GM12878 (cell line): ENCODE measurements at regions not wholly inside any gene's neighbourhood (a gene's known extent, or its start where the extent isn't known, plus 50 kb on each side); places are given as distances from the start of the nearest gene placed in this dataset.

Experiments
- ATAC-seq: fragments of 200-7000 bp; cut with Tn5 transposase; 3 replicates; pipeline ENCODE4 v1.9.1; 2020; ENCODE audit warnings: mild to moderate bottlenecking, moderate library complexity
- BruUV-seq: library from RNA; stranded (reverse); fragments of 400-500 nt; replicated peaks from 2 replicates; lab custom pipeline; 2021; lab: Mats Ljungman, UMichigan
- CTCF ChIA-PET: fragments of 300-600 bp; sonication (Branson Sonifier 250); formaldehyde crosslinking; extraction: SDS; loops from one replicate; lab custom pipeline; 2021; ENCODE audit warnings: inconsistent platforms; lab: Yijun Ruan, JAX
- POLR2A ChIA-PET: fragments of 350-600 bp; formaldehyde crosslinking; extraction: SDS; loops from one replicate; lab custom pipeline; 2021; ENCODE audit warnings: inconsistent platforms; lab: Charles Lee
- RAD21 ChIA-PET: fragments of 300-600 bp; sonication (Branson Sonifier 250); formaldehyde crosslinking; loops from one replicate; lab custom pipeline; 2023; ENCODE audit warnings: antibody characterized with exemption; ENCODE audit not compliant: unreplicated experiment; lab: Charles Lee
- SMC1A ChIA-PET: fragments of 300-600 bp; sonication (Branson Sonifier 250); formaldehyde crosslinking; loops from one replicate; lab custom pipeline; 2023; ENCODE audit not compliant: unreplicated experiment, uncharacterized antibody; lab: Charles Lee
- DNase-seq: peaks from one replicate; pipeline ENCODE4 v3.0.0-alpha.2; 2011; ENCODE audit warnings: low read depth, low spot score
- FAIRE-seq: peaks from 3 replicates; lab custom pipeline; 2011; peaks lifted over from hg19 to GRCh38; lab: Jason Lieb, UNC
- H2AFZ ChIP-seq: 2 replicates; pipeline ENCODE4 v1.6.0; 2011; ENCODE audit warnings: low read depth, low read length, control low read depth; ENCODE audit not compliant: control insufficient read depth
- H3K27ac ChIP-seq: 2 replicates; pipeline ENCODE4 v1.5.1; 2011; ENCODE audit warnings: control low read depth; ENCODE audit not compliant: control insufficient read depth, insufficient read depth
- H3K27me3 ChIP-seq, 2 experiments: replicated peaks in 1 of 2; 2 replicates each; pipeline versions ENCODE4 v1.6.0 to v1.6.1; 2011; ENCODE audit warnings: low read length in 1 of 2; ENCODE audit not compliant: control insufficient read depth in 2 of 2, insufficient read depth in 2 of 2
- H3K36me3 ChIP-seq, 2 experiments: 2 replicates each; pipeline ENCODE4 v1.5.1; 2011; ENCODE audit warnings: low read length in 1 of 2; ENCODE audit not compliant: control insufficient read depth in 2 of 2, insufficient read depth in 2 of 2
- H3K4me1 ChIP-seq: 2 replicates; pipeline ENCODE4 v1.6.1; 2011; ENCODE audit warnings: mild to moderate bottlenecking, low read length, moderate library complexity, mixed read lengths; ENCODE audit not compliant: control insufficient read depth, insufficient read depth
- H3K4me2 ChIP-seq: 2 replicates; pipeline ENCODE4 v1.6.0; 2011; ENCODE audit warnings: control low read depth; ENCODE audit not compliant: control insufficient read depth, insufficient read depth
- H3K4me3 ChIP-seq: fragments of 200-600 bp; sonication (generic); 2 replicates; pipeline ENCODE4 v1.5.1; 2016
- H3K79me2 ChIP-seq: 2 replicates; pipeline ENCODE4 v1.6.0; 2011; ENCODE audit warnings: low read length; ENCODE audit not compliant: control insufficient read depth, insufficient read depth
- H3K9ac ChIP-seq: 2 replicates; pipeline ENCODE4 v1.8.0; 2011; ENCODE audit warnings: low read length, control low read depth, mixed read lengths; ENCODE audit not compliant: control insufficient read depth, insufficient read depth
- H3K9me3 ChIP-seq: replicated peaks from 3 replicates; pipeline ENCODE4 v1.5.1; 2011; ENCODE audit warnings: mild to moderate bottlenecking, low read length; ENCODE audit not compliant: control insufficient read depth, insufficient read depth
- H4K20me1 ChIP-seq: 2 replicates; pipeline ENCODE4 v1.6.0; 2011; ENCODE audit not compliant: control insufficient read depth, insufficient read depth
- E2F8 ChIP-seq: fragments of 450-650 bp; IDR thresholded peaks from 2 replicates; pipeline ENCODE4 v1.6.1; 2018; ENCODE audit warnings: mild to moderate bottlenecking, low read depth, moderate library complexity; ENCODE audit not compliant: partially characterized antibody
- HSF1 ChIP-seq: fragments of 150-350 bp; IDR thresholded peaks from 2 replicates; pipeline ENCODE4 v1.6.1; 2014; ENCODE audit warnings: mild to moderate bottlenecking, low read depth, low read length
- MYC ChIP-seq: IDR thresholded peaks from 2 replicates; pipeline ENCODE4 v1.6.1; 2011; ENCODE audit warnings: mild to moderate bottlenecking, low read length, moderate library complexity, inconsistent platforms; ENCODE audit not compliant: insufficient read depth, insufficient replicate concordance, insufficient read length, severe bottlenecking
- NR2F1 ChIP-seq: fragments of 450-650 bp; conservative IDR thresholded peaks from 2 replicates; pipeline ENCODE4 v1.6.1; 2017; ENCODE audit warnings: mild to moderate bottlenecking
- RBBP5 ChIP-seq: fragments of 200-600 bp; sonication (generic); conservative IDR thresholded peaks from 2 replicates; pipeline ENCODE4 v1.6.1; 2016
- WGBS: methylation state at CpG from one replicate; pipeline ENCODE4 v1.1.6; 2016; ENCODE audit warnings: low lambda C conversion rate; ENCODE audit not compliant: insufficient replicate concordance, insufficient coverage; ENCODE audit errors: missing lambda C conversion rate; 5-methylcytosine and 5-hydroxymethylcytosine counted together
- in situ Hi-C: fragments of 300-500 bp; cut with MboI; formaldehyde crosslinking; loops from 9 replicates; pipeline ENCODE4 v1.14.3; 2018; ENCODE audit warnings: mixed read lengths
- intact Hi-C: fragments of 100-400 bp; cut with micrococcal nuclease; formaldehyde crosslinking; loops from one replicate; pipeline ENCODE4 v1.14.2; 2022; ENCODE audit not compliant: unreplicated experiment

- Histone ChIP-seq H3K27me3 (no peaks in the 10 kb centered on the region; a peak in 2 of 4 replicates), H3K4me3 (no peak overlapping the region), H4K20me1 (no peaks in the 10 kb centered on the region), H3K36me3 (no peaks in the 10 kb centered on the region)
- RAD21 ChIA-PET = interaction anchor here (1.0 to 5.3 kb wide), 5 partner anchors 10 to 1223 kb away, joined by 3 to 38 read pairs (median 5); no protein-coding TSS in a partner anchor
- TF ChIP-seq NR2F1 = no peak
- TF ChIP-seq HSF1 = no peak
- no peak for TF ChIP-seq MYC
- no peak for TF ChIP-seq RBBP5
- TF ChIP-seq E2F8 = no peak
- TF ChIP-seq, all 136 proteins: peak for 0
- Histone ChIP-seq H3K27ac (no peak overlapping the region), H3K9ac (no peak overlapping the region), H3K79me2 (no peaks in the 10 kb centered on the region), H3K4me1 (no peaks in the 10 kb centered on the region), H2AFZ (no peak overlapping the region), H3K9me3 (no peaks in the 10 kb centered on the region), H3K4me2 (no peak overlapping the region)
- in situ Hi-C loops (no loop called here), intact Hi-C loops (loop anchor here (1.0 to 10.0 kb wide), 4 partner anchors 275 to 1668 kb away; no protein-coding TSS in a partner anchor)
- FAIRE-seq (no peak), ATAC-seq (no peak), DNase-seq (no peak)
- SMC1A ChIA-PET = interaction anchor here (0.8 to 6.2 kb wide), 5 partner anchors 11 to 1219 kb away, joined by 3 to 57 read pairs (median 4); no protein-coding TSS in a partner anchor
- CTCF ChIA-PET = interaction anchor here (0.6 to 10.3 kb wide), 16 partner anchors 11 to 1308 kb away, joined by 3 to 148 read pairs (median 4); no protein-coding TSS in a partner anchor
- POLR2A ChIA-PET = no interaction called here
- BruUV-seq = no TSS peak
- 68% methylated on average over 4 of the region's 4 CpGs for WGBS
Observed at GRCh38 chrX:20527041-20527440, 260.3 kb upstream of the RPS6KA3 start.
